ENCODE measurements at regions not wholly inside any gene's neighbourhood (a gene's known extent, or its start where the extent isn't known, plus 50 kb on each side); places are given as distances from the start of the nearest gene placed in this dataset.

- Histone ChIP-seq H3K4me3 (ENCODE audit: low read depth, low read length) (no peak overlapping the region), H3K27ac (ENCODE audit: extremely low read depth, low read depth, low read length) (no peak overlapping the region), H3K9me3 (ENCODE audit: control insufficient read depth, insufficient read depth, low read depth, low read length) (no peaks in the 10 kb centered on the region), H3K4me1 (ENCODE audit: control insufficient read depth, insufficient read depth, low read length) (no peaks in the 10 kb centered on the region; the same call in 1 of the 2 replicates), H3K36me3 (ENCODE audit: control insufficient read depth in 2 of 2, insufficient read depth in 1 of 2, low read length in 2 of 2) (no peaks in the 10 kb centered on the region)
- ChIA-PET CTCF (no interaction called here), POLR2A (interaction anchor here (1.6 to 2.4 kb wide), 2 partner anchors 8 to 110 kb away, joined by 5 to 7 read pairs; partner anchors contain the start of gene KLF6)
- TF ChIP-seq EGR2 (tag by site-specific recombination; IDR thresholded peaks at IDR 0.05; ENCODE audit: low read depth) (no peak), ZFP69B (tag by site-specific recombination; IDR thresholded peaks at IDR 0.05) (no peak), ZNF274 (IDR thresholded peaks at IDR 0.05; ENCODE audit: low read length) (no peak), ZNF274 (tag by site-specific recombination; IDR thresholded peaks at IDR 0.05; ENCODE audit: borderline replicate concordance) (no peak)
- TF ChIP-seq, protein P1, sequence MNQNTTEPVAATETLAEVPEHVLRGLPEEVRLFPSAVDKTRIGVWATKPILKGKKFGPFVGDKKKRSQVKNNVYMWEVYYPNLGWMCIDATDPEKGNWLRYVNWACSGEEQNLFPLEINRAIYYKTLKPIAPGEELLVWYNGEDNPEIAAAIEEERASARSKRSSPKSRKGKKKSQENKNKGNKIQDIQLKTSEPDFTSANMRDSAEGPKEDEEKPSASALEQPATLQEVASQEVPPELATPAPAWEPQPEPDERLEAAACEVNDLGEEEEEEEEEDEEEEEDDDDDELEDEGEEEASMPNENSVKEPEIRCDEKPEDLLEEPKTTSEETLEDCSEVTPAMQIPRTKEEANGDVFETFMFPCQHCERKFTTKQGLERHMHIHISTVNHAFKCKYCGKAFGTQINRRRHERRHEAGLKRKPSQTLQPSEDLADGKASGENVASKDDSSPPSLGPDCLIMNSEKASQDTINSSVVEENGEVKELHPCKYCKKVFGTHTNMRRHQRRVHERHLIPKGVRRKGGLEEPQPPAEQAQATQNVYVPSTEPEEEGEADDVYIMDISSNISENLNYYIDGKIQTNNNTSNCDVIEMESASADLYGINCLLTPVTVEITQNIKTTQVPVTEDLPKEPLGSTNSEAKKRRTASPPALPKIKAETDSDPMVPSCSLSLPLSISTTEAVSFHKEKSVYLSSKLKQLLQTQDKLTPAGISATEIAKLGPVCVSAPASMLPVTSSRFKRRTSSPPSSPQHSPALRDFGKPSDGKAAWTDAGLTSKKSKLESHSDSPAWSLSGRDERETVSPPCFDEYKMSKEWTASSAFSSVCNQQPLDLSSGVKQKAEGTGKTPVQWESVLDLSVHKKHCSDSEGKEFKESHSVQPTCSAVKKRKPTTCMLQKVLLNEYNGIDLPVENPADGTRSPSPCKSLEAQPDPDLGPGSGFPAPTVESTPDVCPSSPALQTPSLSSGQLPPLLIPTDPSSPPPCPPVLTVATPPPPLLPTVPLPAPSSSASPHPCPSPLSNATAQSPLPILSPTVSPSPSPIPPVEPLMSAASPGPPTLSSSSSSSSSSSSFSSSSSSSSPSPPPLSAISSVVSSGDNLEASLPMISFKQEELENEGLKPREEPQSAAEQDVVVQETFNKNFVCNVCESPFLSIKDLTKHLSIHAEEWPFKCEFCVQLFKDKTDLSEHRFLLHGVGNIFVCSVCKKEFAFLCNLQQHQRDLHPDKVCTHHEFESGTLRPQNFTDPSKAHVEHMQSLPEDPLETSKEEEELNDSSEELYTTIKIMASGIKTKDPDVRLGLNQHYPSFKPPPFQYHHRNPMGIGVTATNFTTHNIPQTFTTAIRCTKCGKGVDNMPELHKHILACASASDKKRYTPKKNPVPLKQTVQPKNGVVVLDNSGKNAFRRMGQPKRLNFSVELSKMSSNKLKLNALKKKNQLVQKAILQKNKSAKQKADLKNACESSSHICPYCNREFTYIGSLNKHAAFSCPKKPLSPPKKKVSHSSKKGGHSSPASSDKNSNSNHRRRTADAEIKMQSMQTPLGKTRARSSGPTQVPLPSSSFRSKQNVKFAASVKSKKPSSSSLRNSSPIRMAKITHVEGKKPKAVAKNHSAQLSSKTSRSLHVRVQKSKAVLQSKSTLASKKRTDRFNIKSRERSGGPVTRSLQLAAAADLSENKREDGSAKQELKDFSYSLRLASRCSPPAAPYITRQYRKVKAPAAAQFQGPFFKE (tag by site-specific recombination; IDR thresholded peaks at IDR 0.05; ENCODE audit: borderline replicate concordance): no peak
- TF ChIP-seq, protein P2, sequence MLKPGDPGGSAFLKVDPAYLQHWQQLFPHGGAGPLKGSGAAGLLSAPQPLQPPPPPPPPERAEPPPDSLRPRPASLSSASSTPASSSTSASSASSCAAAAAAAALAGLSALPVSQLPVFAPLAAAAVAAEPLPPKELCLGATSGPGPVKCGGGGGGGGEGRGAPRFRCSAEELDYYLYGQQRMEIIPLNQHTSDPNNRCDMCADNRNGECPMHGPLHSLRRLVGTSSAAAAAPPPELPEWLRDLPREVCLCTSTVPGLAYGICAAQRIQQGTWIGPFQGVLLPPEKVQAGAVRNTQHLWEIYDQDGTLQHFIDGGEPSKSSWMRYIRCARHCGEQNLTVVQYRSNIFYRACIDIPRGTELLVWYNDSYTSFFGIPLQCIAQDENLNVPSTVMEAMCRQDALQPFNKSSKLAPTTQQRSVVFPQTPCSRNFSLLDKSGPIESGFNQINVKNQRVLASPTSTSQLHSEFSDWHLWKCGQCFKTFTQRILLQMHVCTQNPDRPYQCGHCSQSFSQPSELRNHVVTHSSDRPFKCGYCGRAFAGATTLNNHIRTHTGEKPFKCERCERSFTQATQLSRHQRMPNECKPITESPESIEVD (tag by site-specific recombination; IDR thresholded peaks at IDR 0.05): no peak
Observed at GRCh38 chr10:3895045-3895631, 110.1 kb upstream of the KLF6 start.

- no peak overlapping the region for H3K4me3 ChIP-seq (ENCODE audit: low read depth, low read length)
- no peak for TF ChIP-seq OVOL3 (tag by site-specific recombination; IDR thresholded peaks at IDR 0.05)
- no peak for TF ChIP-seq ZNF624 (tag by site-specific recombination; IDR thresholded peaks at IDR 0.05)
- TF ChIP-seq, protein P2 (tag by site-specific recombination; IDR thresholded peaks at IDR 0.05): no peak
- H3K4me1 ChIP-seq (ENCODE audit: control insufficient read depth, insufficient read depth, low read length): no peaks in the 10 kb centered on the region; the same call in 1 of the 2 replicates
- H3K36me3 ChIP-seq (ENCODE audit: control insufficient read depth in 2 of 2, insufficient read depth in 1 of 2, low read length in 2 of 2): no peaks in the 10 kb centered on the region
- no peaks in the 10 kb centered on the region for H3K9me3 ChIP-seq (ENCODE audit: control insufficient read depth, insufficient read depth, low read depth, low read length)
- H3K27ac ChIP-seq (ENCODE audit: extremely low read depth, low read depth, low read length): no peak overlapping the region
- POLR2A ChIA-PET: interaction anchor here (0.6 kb wide), 1 partner anchor 118 kb away, joined by 3 read pairs; no protein-coding TSS in a partner anchor
- CTCF ChIA-PET: no interaction called here
Observed at GRCh38 chr10:3893901-3894563, 109.0 kb upstream of the KLF6 start.
